B cell (primary cell): ENCODE measurements at regions not wholly inside any gene's neighbourhood (a gene's known extent, or its start where the extent isn't known, plus 50 kb on each side); places are given as distances from the start of the nearest gene placed in this dataset.

ENCODE experiments used
- ATAC-seq: fragments of 200-7000 bp; cut with Tn5 transposase; one replicate; pipeline ENCODE4 v1.10.0; 2021; ENCODE audit warnings: low read depth, mild to moderate bottlenecking, moderate number of reproducible peaks, moderate library complexity
- CTCF ChIA-PET: fragments of 350-600 bp; sonication (Branson Sonifier 250); formaldehyde crosslinking; loops from one replicate; lab custom pipeline; 2021; ENCODE audit warnings: antibody characterized with exemption, inconsistent platforms; lab: Charles Lee
- POLR2A ChIA-PET: fragments of 350-600 bp; sonication (Branson Sonifier 250); formaldehyde crosslinking; loops from one replicate; lab custom pipeline; 2021; ENCODE audit warnings: antibody characterized with exemption; lab: Charles Lee
- DNase-seq: peaks from one replicate; pipeline ENCODE4 v3.0.0; 2013
- H2AFZ ChIP-seq: 2 replicates; pipeline ENCODE4 v1.6.1; 2012; ENCODE audit warnings: mild to moderate bottlenecking, low read depth, low read length; ENCODE audit not compliant: insufficient read depth, poor library complexity, severe bottlenecking
- H3K27ac ChIP-seq, 2 donors: 1 replicate in 1 of 2; 2 replicates in 1 of 2; pipeline ENCODE4 v1.5.1; 2012 to 2013; ENCODE audit warnings: low read length in 2 of 2, mild to moderate bottlenecking in 2 of 2, moderate library complexity in 1 of 2
- H3K27me3 ChIP-seq, 4 experiments: fragments of 200-600 bp in 1 of 4; sonication (generic) in 1 of 4; replicated peaks in 1 of 4; 1 replicate in 2 of 4; 2 replicates in 2 of 4; pipeline versions ENCODE4 v1.6.1 to v1.7.0; 2013 to 2016; ENCODE audit warnings: low read length in 3 of 4, mild to moderate bottlenecking in 2 of 4, mixed read lengths in 1 of 4, moderate library complexity in 1 of 4; ENCODE audit not compliant: insufficient read depth in 4 of 4, control insufficient read depth in 3 of 4; ENCODE audit errors: control extremely low read depth in 1 of 4
- H3K36me3 ChIP-seq, 2 experiments: replicated peaks in 1 of 2; 1 replicate in 1 of 2; 2 replicates in 1 of 2; pipeline versions ENCODE4 v1.6.1 to v1.7.1; 2013; ENCODE audit warnings: low read length in 1 of 2; ENCODE audit not compliant: insufficient read depth in 2 of 2, control insufficient read depth in 1 of 2; ENCODE audit errors: control extremely low read depth in 1 of 2, extremely low read depth in 1 of 2
- H3K4me1 ChIP-seq, 2 donors: fragments of 200-600 bp in 1 of 2; sonication (generic) in 1 of 2; 1 replicate in 1 of 2; 2 replicates in 1 of 2; pipeline versions ENCODE4 v1.5.1 to v1.6.1; 2013 to 2017; ENCODE audit warnings: low read length in 2 of 2; ENCODE audit not compliant: control insufficient read depth in 2 of 2, insufficient read depth in 2 of 2
- H3K4me2 ChIP-seq: replicated peaks from 2 replicates; pipeline ENCODE3; 2012; ENCODE audit warnings: mild to moderate bottlenecking, low read depth, low read length; ENCODE audit not compliant: poor library complexity, severe bottlenecking
- H3K4me3 ChIP-seq, 5 experiments: fragments of 200-600 bp in 1 of 5; sonication (generic) in 1 of 5; 1 replicate in 3 of 5; 2 replicates in 2 of 5; pipeline versions ENCODE4 v1.5.1 to v1.7.0; 2011 to 2016; ENCODE audit warnings: low read length in 4 of 5, mild to moderate bottlenecking in 4 of 5, low read depth in 2 of 5, control low read depth in 1 of 5, moderate library complexity in 1 of 5; ENCODE audit not compliant: insufficient read depth in 1 of 5; ENCODE audit errors: control extremely low read depth in 1 of 5, extremely low read depth in 1 of 5
- H3K79me2 ChIP-seq: fragments of 200-600 bp; sonication (generic); one replicate; pipeline ENCODE4 v1.6.0; 2016; ENCODE audit warnings: low read length; ENCODE audit not compliant: control insufficient read depth, insufficient read depth
- H3K9ac ChIP-seq: fragments of 200-600 bp; sonication (generic); 2 replicates; pipeline ENCODE4 v1.6.1; 2017; ENCODE audit warnings: mild to moderate bottlenecking, low read length, moderate library complexity
- H3K9me3 ChIP-seq, 3 donors: one replicate each; pipeline versions ENCODE4 v1.6.1 to v1.7.1; 2013; ENCODE audit warnings: low read length in 2 of 3; ENCODE audit not compliant: control insufficient read depth in 2 of 3, insufficient read depth in 1 of 3; ENCODE audit errors: control extremely low read depth in 1 of 3
- H4K20me1 ChIP-seq: 2 replicates; pipeline ENCODE4 v1.6.0; 2012; ENCODE audit warnings: mild to moderate bottlenecking, low read length; ENCODE audit not compliant: insufficient read depth, control insufficient read depth, poor library complexity, severe bottlenecking
- H3K27ac Mint-ChIP-seq: one replicate; pipeline ENCODE4 v1.8.0; 2021; ENCODE audit warnings: mixed read lengths
- H3K27me3 Mint-ChIP-seq: one replicate; pipeline ENCODE4 v1.8.0; 2021; ENCODE audit warnings: mixed read lengths
- H3K4me1 Mint-ChIP-seq: one replicate; pipeline ENCODE4 v1.8.0; 2021; ENCODE audit warnings: mixed read lengths
- H3K4me3 Mint-ChIP-seq: one replicate; pipeline ENCODE4 v1.8.0; 2021; ENCODE audit warnings: mixed read lengths
- H3K9me3 Mint-ChIP-seq: one replicate; pipeline ENCODE4 v1.8.0; 2022; ENCODE audit warnings: mixed read lengths; ENCODE audit not compliant: insufficient read depth
- EZH2 ChIP-seq: IDR thresholded peaks from 2 replicates; pipeline ENCODE4 v1.6.1; 2012; ENCODE audit warnings: borderline replicate concordance, low read depth, mild to moderate bottlenecking, moderate library complexity, low read length; ENCODE audit not compliant: insufficient read depth, poor library complexity, severe bottlenecking
- WGBS: methylation state at CpG from one replicate; pipeline ENCODE4 v1.1.5; 2013; ENCODE audit warnings: missing lambda C conversion rate; ENCODE audit not compliant: insufficient coverage; 5-methylcytosine and 5-hydroxymethylcytosine counted together
- intact Hi-C: fragments of 100-400 bp; cut with micrococcal nuclease; formaldehyde crosslinking; loops from one replicate; pipeline ENCODE4 v1.10.0; 2022
- TF ChIP-seq, protein P1 (sequence below): fragments of 200-600 bp; IDR thresholded peaks from one replicate; pipeline ENCODE4 v1.8.0; 2022; ENCODE audit warnings: antibody characterized with exemption, mild to moderate bottlenecking

DNA sequence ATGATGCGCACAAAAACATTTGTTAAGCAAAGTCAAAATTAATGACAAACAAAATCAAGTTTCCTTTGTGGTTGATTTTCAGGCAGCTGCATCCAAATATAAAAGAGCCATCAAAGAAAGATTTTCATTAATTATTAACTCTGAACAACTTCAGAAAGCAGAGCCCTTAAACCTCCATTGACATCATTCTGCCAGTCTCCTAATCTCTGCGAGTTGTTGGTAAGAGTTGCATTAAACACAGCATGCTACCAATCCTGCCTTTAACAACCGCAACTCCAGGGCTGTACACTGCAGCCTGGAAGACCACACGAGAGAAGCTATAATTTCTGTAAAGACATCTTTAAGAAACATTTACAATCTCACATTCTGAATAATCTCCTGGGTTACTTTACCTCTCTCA is 204.6 kb downstream of the NR2F2 start:
- H2AFZ ChIP-seq = no peak overlapping the region
- no peak overlapping the region for H3K4me3 Mint-ChIP-seq
- no peaks in the 10 kb centered on the region for H3K36me3 ChIP-seq
- H3K9ac ChIP-seq = no peak overlapping the region
- H3K4me1 ChIP-seq = no peaks in the 10 kb centered on the region
- H3K9me3 ChIP-seq = no peaks in the 10 kb centered on the region
- CTCF ChIA-PET = no interaction called here
- WGBS = 93% methylated on average over 3 of the region's 4 CpGs
- no peaks in the 10 kb centered on the region for H3K79me2 ChIP-seq
- no peaks in the 10 kb centered on the region for H3K27me3 ChIP-seq
- TF ChIP-seq, protein P1, sequence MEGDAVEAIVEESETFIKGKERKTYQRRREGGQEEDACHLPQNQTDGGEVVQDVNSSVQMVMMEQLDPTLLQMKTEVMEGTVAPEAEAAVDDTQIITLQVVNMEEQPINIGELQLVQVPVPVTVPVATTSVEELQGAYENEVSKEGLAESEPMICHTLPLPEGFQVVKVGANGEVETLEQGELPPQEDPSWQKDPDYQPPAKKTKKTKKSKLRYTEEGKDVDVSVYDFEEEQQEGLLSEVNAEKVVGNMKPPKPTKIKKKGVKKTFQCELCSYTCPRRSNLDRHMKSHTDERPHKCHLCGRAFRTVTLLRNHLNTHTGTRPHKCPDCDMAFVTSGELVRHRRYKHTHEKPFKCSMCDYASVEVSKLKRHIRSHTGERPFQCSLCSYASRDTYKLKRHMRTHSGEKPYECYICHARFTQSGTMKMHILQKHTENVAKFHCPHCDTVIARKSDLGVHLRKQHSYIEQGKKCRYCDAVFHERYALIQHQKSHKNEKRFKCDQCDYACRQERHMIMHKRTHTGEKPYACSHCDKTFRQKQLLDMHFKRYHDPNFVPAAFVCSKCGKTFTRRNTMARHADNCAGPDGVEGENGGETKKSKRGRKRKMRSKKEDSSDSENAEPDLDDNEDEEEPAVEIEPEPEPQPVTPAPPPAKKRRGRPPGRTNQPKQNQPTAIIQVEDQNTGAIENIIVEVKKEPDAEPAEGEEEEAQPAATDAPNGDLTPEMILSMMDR = no peak
- no peak for TF ChIP-seq EZH2
- H3K27ac ChIP-seq = no peak overlapping the region
- no peaks in the 10 kb centered on the region for H3K4me1 Mint-ChIP-seq
- no peaks in the 10 kb centered on the region for H3K9me3 Mint-ChIP-seq
- no peak overlapping the region for H3K4me3 ChIP-seq
- DNase-seq (no peak), ATAC-seq (no peak)
- no peak overlapping the region for H3K27ac Mint-ChIP-seq
- H4K20me1 ChIP-seq = no peaks in the 10 kb centered on the region
- H3K27me3 Mint-ChIP-seq = no peaks in the 10 kb centered on the region
- POLR2A ChIA-PET = no interaction called here
- intact Hi-C loops = no loop called here
- no peak overlapping the region for H3K4me2 ChIP-seq

DNA sequence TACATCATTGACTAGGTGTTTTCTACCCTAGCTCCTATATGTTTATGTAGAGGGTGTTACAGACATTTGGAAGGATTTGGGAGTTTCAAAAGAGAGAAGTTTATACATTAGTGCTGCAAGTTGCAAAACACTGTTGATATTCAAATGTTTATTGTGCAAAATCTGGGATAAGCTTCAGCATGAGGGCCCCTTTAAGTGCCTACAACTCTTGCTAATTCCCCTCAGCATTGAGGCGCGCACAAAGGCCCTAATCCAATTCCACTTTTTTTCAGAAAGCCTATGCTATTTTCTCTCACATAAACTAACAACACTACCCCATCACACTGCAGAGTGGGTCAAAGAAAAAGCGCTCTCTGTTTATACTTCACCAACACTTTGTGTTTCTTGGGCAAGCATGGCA is 208.0 kb downstream of the NR2F2 start:
- no peak overlapping the region for H2AFZ ChIP-seq
- no peaks in the 10 kb centered on the region for H3K36me3 ChIP-seq
- H3K27ac ChIP-seq = no peak overlapping the region
- H3K27me3 ChIP-seq = no peaks in the 10 kb centered on the region
- intact Hi-C loops = no loop called here
- CTCF ChIA-PET = no interaction called here
- no peak overlapping the region for H3K4me2 ChIP-seq
- TF ChIP-seq, protein P1 = no peak
- TF ChIP-seq EZH2 = no peak
- H3K79me2 ChIP-seq = no peaks in the 10 kb centered on the region
- no peaks in the 10 kb centered on the region for H4K20me1 ChIP-seq
- 94% methylated on average over 2 of the region's 3 CpGs for WGBS
- H3K4me1 ChIP-seq = no peaks in the 10 kb centered on the region
- POLR2A ChIA-PET = no interaction called here
- Mint-ChIP-seq H3K4me3 (no peak overlapping the region), H3K27me3 (no peaks in the 10 kb centered on the region), H3K4me1 (no peaks in the 10 kb centered on the region), H3K27ac (no peak overlapping the region), H3K9me3 (no peaks in the 10 kb centered on the region)
- ATAC-seq = no peak
- no peak overlapping the region for H3K4me3 ChIP-seq
- no peaks in the 10 kb centered on the region for H3K9me3 ChIP-seq
- no peak for DNase-seq
- H3K9ac ChIP-seq = no peak overlapping the region
